GM12873 (cell line): ENCODE measurements at regions not wholly inside any gene's neighbourhood (a gene's known extent, or its start where the extent isn't known, plus 50 kb on each side); places are given as distances from the start of the nearest gene placed in this dataset.

Experiments used
- TF ChIP-seq, protein P1 (sequence below): IDR thresholded peaks from 2 replicates; pipeline ENCODE4 v1.5.1; 2012; ENCODE audit warnings: low read depth, mild to moderate bottlenecking, moderate library complexity, low read length, control low read depth; ENCODE audit not compliant: insufficient read depth; ENCODE audit errors: missing control alignments

DNA sequence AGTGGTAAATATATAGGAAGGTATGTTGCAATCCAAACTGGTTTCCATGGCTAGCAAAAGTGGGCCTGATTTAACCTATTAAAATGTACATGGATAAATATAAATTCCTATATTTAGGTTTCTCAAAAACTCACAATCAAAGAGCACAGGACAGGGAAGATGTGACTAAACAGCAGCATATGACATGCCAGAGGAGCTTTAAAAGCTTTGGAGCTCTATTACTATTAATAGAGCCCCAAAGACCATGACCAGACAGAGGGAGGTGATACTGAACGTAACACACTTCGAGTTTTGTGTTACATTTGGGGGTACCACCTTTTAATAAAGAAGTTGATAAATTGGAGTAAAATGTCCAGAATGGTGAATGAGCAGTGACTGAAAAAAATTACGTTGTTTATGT, 179.5 kb upstream of the SLC14A2 start:
- TF ChIP-seq, protein P1, sequence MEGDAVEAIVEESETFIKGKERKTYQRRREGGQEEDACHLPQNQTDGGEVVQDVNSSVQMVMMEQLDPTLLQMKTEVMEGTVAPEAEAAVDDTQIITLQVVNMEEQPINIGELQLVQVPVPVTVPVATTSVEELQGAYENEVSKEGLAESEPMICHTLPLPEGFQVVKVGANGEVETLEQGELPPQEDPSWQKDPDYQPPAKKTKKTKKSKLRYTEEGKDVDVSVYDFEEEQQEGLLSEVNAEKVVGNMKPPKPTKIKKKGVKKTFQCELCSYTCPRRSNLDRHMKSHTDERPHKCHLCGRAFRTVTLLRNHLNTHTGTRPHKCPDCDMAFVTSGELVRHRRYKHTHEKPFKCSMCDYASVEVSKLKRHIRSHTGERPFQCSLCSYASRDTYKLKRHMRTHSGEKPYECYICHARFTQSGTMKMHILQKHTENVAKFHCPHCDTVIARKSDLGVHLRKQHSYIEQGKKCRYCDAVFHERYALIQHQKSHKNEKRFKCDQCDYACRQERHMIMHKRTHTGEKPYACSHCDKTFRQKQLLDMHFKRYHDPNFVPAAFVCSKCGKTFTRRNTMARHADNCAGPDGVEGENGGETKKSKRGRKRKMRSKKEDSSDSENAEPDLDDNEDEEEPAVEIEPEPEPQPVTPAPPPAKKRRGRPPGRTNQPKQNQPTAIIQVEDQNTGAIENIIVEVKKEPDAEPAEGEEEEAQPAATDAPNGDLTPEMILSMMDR: no peak

DNA sequence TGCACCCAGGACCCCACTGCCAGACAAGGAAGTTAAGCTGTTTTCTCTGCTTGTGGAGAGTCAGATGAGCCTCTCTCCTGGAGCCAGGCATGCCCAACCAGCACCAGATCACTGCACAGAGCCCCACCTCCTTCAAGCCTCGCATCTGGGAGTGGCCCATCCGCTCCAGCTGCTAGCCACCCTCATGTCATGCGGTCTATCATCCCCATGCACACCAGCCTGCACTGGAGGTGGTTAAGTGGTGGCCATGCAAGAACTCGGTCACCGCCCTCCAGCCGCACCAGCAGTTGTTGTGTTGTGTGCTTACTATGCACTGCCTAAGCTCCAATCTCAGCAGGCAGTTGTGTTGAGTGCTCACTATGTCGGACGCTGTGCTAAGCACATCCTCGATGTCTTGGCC, 177.9 kb upstream of the SLC14A2 start:
- TF ChIP-seq, protein P1: no peak

DNA sequence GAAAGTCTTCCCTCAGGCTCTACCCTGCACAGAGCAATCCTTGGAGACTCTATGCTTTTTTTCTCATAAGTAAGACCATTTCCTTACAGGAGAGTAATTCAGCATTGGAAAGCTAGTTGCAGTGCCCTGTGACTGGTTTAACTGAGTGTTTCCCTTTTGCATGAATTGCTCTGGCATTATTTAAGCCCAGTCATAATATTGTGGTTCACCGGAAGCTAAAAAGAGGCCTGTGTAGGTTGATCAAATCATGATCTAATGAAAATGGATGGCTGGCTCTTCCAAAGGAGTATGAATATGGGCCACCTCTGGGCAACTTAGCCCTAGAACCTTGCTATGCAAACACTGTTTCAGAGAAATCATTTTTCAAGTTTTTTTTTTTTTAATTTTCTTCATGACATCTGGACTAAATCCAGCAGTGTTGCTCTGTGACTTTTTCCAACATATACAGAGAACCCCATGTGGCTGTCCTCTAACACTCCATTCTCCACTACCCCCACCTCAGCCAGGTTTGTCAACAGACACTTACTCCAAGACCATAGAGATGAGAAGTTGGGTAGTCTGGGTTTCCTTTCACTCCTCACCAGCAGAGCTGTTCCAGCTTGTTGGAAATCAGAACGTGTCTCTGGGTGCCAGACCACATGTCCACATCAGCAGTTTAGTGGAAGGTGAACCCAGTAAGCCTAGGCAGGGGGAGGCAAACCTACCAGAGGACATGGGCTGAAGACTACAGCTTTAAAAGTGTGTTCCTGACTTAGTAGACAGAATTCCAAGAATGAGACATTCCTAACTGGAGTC, 175.2 kb upstream of the SLC14A2 start:
- TF ChIP-seq, protein P1: no peak

DNA sequence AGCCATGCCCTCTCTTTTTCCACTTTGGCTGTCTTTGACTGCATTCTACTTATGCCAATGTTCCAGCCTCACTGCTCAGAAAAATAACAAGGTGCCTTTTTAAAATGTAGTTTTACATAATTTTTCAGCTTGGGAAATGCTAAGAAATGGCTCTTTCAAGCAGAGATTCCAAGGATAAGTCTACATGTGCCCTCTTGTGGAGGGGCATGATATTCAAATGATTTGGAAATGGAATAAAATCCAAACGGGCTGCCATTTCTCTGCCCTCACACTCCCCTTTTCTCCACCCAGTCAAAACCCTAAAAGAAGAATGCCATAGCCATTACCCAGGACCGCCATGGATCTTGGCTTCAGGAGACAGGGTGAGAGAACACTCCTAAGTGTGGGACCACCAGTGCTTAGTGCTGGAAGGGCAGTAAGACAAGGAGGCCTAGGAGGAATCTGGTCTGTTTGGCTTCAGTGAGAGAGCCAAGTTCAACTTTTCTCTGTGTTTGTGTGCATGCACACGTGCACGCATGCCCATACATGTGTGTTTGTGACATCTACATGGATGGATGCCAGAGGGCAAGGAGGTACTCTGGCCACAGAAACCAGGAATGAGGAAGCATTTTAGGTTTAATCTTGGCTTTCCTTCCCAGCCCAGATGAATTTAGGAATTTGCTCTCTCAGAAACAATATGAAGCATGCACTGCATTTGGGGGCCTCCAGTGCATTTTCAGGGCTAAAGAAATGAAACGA, 174.0 kb upstream of the SLC14A2 start:
- TF ChIP-seq, protein P1: no peak

DNA sequence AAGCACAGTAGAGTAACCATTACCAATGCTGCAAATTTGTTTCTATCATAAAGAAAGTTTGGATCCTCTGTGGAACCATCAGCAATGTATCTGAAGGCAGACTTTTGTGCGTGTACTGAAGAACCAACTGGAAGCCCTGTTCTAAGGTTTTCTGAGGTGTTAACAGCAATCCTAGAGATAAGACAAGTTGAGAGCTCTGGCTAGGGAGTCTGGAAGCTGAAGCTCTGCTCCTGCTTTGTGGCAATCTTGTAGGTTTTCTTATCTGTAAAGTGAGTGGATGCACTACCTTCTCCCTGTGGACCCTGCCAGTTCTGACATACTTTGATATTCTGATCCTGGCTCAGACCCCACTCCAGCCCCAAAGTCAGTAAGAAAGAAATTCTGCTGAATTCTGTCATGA, 171.2 kb upstream of the SLC14A2 start:
- TF ChIP-seq, protein P1: no peak

DNA sequence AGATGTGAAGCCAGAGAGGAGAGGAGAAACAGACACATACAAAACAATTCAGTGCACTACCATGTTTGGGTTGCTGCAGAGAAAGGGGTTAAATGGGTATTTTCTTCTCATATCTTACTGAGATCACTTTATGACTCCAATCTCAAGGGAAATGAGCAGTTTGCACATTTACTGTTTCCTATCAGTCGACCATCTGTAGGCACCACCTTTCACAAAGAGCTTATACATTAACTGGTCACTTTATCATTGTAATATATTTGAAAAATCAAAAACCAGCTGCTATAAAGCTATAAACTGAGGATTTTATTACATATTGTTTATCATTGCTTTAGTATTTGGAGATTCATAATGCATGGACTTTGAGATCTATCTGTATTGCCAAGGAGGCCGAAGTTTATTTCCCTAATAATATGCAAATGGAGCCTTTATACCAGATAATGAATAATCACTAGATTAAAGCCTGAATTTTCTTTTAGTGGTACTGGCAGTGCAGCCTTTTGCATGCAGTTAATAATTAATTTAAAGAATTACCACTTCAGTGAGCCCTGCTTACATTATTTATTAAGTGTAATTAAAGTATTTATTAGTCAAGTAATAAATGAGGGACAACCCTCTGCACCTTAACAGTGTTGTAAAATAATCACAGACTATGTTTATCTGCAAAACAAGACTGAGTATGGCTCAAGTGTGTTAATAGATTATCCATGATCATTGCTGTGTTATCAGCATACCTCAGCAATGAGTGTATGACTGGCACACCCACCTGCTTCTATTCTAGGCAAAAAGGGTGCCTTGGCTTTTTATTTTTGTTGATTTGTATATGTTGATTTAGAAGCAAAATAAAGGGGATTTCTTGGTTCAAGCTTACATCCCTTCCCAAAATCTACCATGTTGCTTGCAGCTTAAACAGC, 167.7 kb upstream of the SLC14A2 start:
- TF ChIP-seq, protein P1: no peak

DNA sequence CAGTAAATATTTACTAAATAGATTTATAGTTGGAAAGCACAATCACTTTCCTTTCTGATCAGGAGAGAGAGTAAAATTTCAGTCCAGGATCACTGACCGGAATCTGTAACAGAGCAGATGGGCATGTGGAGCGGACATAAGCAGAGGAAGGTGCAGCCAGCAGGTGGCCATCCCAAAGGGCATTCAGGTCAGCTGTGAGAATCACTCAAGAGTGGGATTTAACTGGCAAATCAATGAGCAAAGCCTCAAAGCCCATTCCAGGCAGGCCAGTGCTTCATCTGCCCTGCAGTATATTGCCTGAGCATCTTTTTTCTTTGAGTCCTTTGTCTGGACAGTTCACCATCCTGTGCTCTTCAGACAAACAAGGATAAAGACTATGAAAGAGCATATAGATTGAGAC, 166.4 kb upstream of the SLC14A2 start:
- TF ChIP-seq, protein P1: no peak
